HG02981 (cell line): ENCODE measurements at regions not wholly inside any gene's neighbourhood (a gene's known extent, or its start where the extent isn't known, plus 50 kb on each side); places are given as distances from the start of the nearest gene placed in this dataset.

Experiments used
- ATAC-seq: cut with Tn5 transposase; IDR thresholded peaks from one replicate; pipeline ENCODE4 v1.9.1; 2021; ENCODE audit warnings: mild to moderate bottlenecking, moderate library complexity; ENCODE audit not compliant: unreplicated experiment

GRCh38 chr3:72336114-72336651 is 512.1 kb downstream of the SHQ1 start:
- no peak for ATAC-seq

- ATAC-seq, result no peak
Measured at GRCh38 chr3:72335458-72336095, 512.7 kb downstream of the SHQ1 start.

GRCh38 chr3:72334681-72335457 is 513.4 kb downstream of the SHQ1 start:
- no peak for ATAC-seq

GRCh38 chr3:72332689-72333088 is 515.6 kb downstream of the SHQ1 start:
- ATAC-seq, result no peak

- no peak for ATAC-seq
Measured at GRCh38 chr3:72332036-72332435, 516.2 kb downstream of the SHQ1 start.

- no peak for ATAC-seq
Measured at GRCh38 chr3:72331076-72331475, 517.2 kb downstream of the SHQ1 start.

- no peak for ATAC-seq
Measured at GRCh38 chr3:72329354-72329753, 518.9 kb downstream of the SHQ1 start.

- no peak for ATAC-seq
Measured at GRCh38 chr3:72328755-72329277, 519.4 kb downstream of the SHQ1 start.

GRCh38 chr3:72327008-72327407 is 521.2 kb downstream of the SHQ1 start:
- no peak for ATAC-seq

- ATAC-seq, result no peak
Measured at GRCh38 chr3:72324253-72324811, 523.9 kb downstream of the SHQ1 start.

- ATAC-seq, result no peak
Measured at GRCh38 chr3:72323773-72324172, 524.5 kb downstream of the SHQ1 start.

GRCh38 chr3:72322264-72322976 is 525.8 kb downstream of the SHQ1 start:
- ATAC-seq, result no peak

- no peak for ATAC-seq
Measured at GRCh38 chr3:72320955-72321303, 527.3 kb downstream of the SHQ1 start.

- no peak for ATAC-seq
Measured at GRCh38 chr3:72320095-72320954, 527.9 kb downstream of the SHQ1 start.

GRCh38 chr3:72319194-72320094 is 528.8 kb downstream of the SHQ1 start:
- no peak for ATAC-seq

- ATAC-seq, result no peak
Measured at GRCh38 chr3:72318504-72319193, 529.6 kb downstream of the SHQ1 start.

- no peak for ATAC-seq
Measured at GRCh38 chr3:72317491-72317890, 530.8 kb downstream of the SHQ1 start.

- ATAC-seq, result no peak
Measured at GRCh38 chr3:72316501-72317279, 531.6 kb downstream of the SHQ1 start.
